ENCODE measurements at regions not wholly inside any gene's neighbourhood (a gene's known extent, or its start where the extent isn't known, plus 50 kb on each side); places are given as distances from the start of the nearest gene placed in this dataset.

GRCh38 chr1:221174330-221174993 lies 295.2 kb downstream of the HLX start:
- TF ChIP-seq CTCF (IDR thresholded peaks at IDR 0.05) (peak in 1 of 6 experiments; percentile 12), POLR2A (IDR thresholded peaks at IDR 0.05) (no peak), POLR2AphosphoS5 (IDR thresholded peaks at IDR 0.05) (no peak)

Data from upper lobe of left lung (tissue), 4 donors.